GM12873 (cell line): ENCODE measurements at regions not wholly inside any gene's neighbourhood (a gene's known extent, or its start where the extent isn't known, plus 50 kb on each side); places are given as distances from the start of the nearest gene placed in this dataset.

Source experiments
- TF ChIP-seq, protein P1 (sequence below): IDR thresholded peaks from 2 replicates; pipeline ENCODE4 v1.5.1; 2012; ENCODE audit warnings: low read depth, mild to moderate bottlenecking, moderate library complexity, low read length, control low read depth; ENCODE audit not compliant: insufficient read depth; ENCODE audit errors: missing control alignments

DNA sequence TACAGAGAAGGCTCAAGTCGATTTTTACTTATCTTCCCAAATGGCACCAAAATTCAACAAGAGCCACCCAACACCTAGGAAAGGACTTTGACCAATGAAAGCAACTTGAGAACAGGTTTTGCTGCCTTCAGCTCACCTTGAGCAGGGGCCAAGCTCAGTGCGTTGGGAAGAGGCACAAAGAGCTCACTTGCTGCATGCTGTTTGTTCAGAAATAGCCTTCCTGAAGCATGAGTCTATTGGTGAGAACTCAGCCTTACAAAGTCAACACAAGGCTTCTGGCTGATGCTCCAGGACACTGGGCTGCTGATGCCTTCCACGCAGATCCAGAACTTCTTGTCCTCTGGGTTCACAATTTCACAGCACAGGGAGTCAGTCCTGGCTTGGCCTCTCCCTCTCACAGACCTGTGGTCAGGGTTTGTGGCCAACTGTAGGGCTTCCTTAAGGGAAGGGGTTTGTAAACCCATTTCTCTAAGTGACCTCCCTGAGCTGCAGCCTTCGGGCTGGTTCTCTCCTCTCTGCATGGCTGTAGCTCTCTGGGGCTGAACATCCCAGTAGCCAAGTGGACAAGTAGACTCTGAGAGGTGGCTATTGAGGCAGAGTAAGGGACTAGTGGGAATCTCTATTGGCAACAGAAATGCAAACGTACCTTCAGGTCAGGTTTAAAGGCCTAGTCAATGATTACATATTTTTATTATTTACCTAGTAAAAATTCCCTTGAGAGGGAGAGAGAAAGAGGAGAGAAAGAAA lies 124.7 kb upstream of the GATA6 start:
- TF ChIP-seq, protein P1, sequence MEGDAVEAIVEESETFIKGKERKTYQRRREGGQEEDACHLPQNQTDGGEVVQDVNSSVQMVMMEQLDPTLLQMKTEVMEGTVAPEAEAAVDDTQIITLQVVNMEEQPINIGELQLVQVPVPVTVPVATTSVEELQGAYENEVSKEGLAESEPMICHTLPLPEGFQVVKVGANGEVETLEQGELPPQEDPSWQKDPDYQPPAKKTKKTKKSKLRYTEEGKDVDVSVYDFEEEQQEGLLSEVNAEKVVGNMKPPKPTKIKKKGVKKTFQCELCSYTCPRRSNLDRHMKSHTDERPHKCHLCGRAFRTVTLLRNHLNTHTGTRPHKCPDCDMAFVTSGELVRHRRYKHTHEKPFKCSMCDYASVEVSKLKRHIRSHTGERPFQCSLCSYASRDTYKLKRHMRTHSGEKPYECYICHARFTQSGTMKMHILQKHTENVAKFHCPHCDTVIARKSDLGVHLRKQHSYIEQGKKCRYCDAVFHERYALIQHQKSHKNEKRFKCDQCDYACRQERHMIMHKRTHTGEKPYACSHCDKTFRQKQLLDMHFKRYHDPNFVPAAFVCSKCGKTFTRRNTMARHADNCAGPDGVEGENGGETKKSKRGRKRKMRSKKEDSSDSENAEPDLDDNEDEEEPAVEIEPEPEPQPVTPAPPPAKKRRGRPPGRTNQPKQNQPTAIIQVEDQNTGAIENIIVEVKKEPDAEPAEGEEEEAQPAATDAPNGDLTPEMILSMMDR, result no peak

DNA sequence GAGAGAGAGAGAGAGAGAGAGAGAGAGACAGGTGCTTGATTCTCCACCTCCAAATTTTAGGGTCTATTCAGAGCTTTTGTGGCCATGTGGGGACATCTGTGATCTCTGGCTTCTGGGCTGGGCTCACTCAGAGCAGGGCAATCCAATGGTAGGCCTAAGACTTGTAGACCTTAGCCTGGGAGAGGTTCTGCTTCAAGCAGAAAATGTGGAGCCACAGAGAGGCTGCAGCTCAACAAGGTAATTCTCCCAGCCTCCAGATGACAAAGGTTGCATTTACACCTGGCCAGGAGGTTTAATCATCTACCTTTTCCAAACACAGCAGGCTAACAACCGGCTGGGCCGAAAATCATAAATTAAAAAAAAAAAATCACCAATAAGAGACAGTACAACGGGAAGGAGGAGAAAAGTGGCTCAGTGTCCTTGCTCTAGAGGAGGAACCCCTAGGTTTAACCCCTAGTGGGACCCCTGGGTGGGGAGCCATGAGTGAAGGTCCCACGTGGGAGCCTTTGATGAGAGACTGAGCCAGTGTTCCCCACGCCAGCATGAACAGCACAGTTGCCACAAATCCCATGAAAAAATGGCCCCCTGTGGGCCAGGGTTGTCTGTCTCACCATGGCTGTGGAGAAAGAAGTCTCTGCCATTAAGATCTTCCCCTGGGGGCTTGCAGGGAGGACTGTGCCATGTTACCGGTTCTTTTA lies 124.0 kb upstream of the GATA6 start:
- TF ChIP-seq, protein P1, result no peak

- TF ChIP-seq, protein P1, result no peak
Observed at GRCh38 chr18:22046473-22046872, 122.9 kb upstream of the GATA6 start.

DNA sequence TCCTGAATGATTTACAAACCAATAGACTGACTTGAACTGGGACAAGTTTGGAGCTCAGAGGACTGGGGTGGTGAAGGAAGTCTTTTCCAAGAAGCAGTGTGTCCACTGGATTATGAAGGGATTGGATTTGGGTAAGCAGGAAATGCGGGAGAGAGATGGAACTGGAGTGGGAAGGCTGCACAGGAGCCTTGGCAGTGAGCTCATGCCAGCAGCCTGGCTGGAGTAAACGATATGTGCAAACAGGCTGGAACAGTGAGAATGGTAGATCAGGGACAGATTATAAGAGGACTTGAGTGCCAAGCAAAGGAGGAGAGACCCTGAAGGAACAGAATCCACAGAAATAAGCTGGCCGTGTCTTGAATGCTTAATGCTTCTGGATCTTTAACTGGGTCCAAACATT lies 121.9 kb upstream of the GATA6 start:
- TF ChIP-seq, protein P1, result no peak

DNA sequence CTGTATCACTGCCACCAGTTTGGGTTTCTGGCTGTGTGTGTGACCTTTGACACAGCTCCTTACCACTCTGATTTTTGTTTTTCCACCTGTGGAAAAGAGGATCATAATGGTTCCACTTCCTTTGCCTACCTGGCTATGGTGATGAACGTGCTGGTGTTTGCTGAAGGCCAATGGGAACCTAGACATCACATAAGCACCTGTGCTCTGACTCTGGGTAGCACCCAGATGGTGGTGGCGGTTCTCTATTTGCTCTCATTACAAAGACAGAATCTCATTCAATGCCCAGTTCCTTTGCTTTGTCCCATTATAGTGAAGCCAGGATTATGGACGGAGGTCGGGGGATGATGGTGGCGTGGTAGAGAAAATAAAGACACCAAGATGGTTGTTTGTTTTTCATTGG lies 121.2 kb upstream of the GATA6 start:
- TF ChIP-seq, protein P1, result no peak

- TF ChIP-seq, protein P1, result no peak
Observed at GRCh38 chr18:22048932-22049615, 120.3 kb upstream of the GATA6 start.
